K562 (cell line): ENCODE measurements at regions not wholly inside any gene's neighbourhood (a gene's known extent, or its start where the extent isn't known, plus 50 kb on each side); places are given as distances from the start of the nearest gene placed in this dataset.

Experiments
- ATAC-seq: fragments of 200-7000 bp; cut with Tn5 transposase; 3 replicates; pipeline ENCODE4 v1.9.1; 2020; ENCODE audit warnings: moderate library complexity
- BruUV-seq: library from RNA; stranded (reverse); fragments of 400-500 nt; replicated peaks from 2 replicates; lab custom pipeline; 2021; lab: Mats Ljungman, UMichigan
- CTCF ChIA-PET: fragments of 300-600 bp; formaldehyde crosslinking; extraction: SDS; loops from one replicate; lab custom pipeline; 2021; ENCODE audit warnings: low intra/inter-chr PET ratio; lab: Yijun Ruan, JAX
- POLR2A ChIA-PET: fragments of 300-600, 350-650 bp; sonication (Branson Sonifier 250); formaldehyde crosslinking; extraction: SDS; loops from one replicate; lab custom pipeline; 2021; ENCODE audit warnings: antibody characterized with exemption, inconsistent platforms; lab: Yijun Ruan, JAX
- DNase-seq, 4 experiments: peaks; one replicate each; pipeline versions ENCODE4 v3.0.0 to v3.0.0-alpha.2; 2011 to 2018; ENCODE audit warnings: low spot score in 3 of 4, mixed read lengths in 3 of 4; ENCODE audit errors: extremely low read depth in 1 of 4
- FAIRE-seq: peaks from 2 replicates; lab custom pipeline; 2011; peaks lifted over from hg19 to GRCh38; lab: Jason Lieb, UNC
- H2AFZ ChIP-seq: 2 replicates; pipeline ENCODE4 v1.6.0; 2011; ENCODE audit warnings: low read depth, low read length, control low read depth, inconsistent platforms
- H3K27ac ChIP-seq: fragments of 200-600 bp; 3 replicates; pipeline ENCODE4 v1.8.0; 2011; ENCODE audit warnings: low read depth, mild to moderate bottlenecking, control low read depth, inconsistent platforms, low read length, moderate library complexity, mixed read lengths; ENCODE audit errors: extremely low read depth
- H3K27me3 ChIP-seq, 2 experiments: fragments of 300-600 bp in 1 of 2; 2 replicates in 1 of 2; 3 replicates in 1 of 2; pipeline versions ENCODE4 v1.6.0 to v1.8.0; 2011; ENCODE audit warnings: inconsistent platforms in 2 of 2, low read length in 2 of 2, mild to moderate bottlenecking in 1 of 2, mixed read lengths in 1 of 2, moderate library complexity in 1 of 2; ENCODE audit not compliant: control insufficient read depth in 2 of 2, insufficient read depth in 2 of 2
- H3K36me3 ChIP-seq: fragments of 300-600 bp; 3 replicates; pipeline ENCODE4 v1.8.0; 2011; ENCODE audit warnings: mild to moderate bottlenecking, low read length, inconsistent platforms; ENCODE audit not compliant: control insufficient read depth, insufficient read depth
- H3K4me1 ChIP-seq, 2 experiments: fragments of 200-600 bp in 1 of 2; replicated peaks in 1 of 2; 2 replicates in 1 of 2; 3 replicates in 1 of 2; pipeline versions ENCODE4 v1.5.1 to v1.8.0; 2011; ENCODE audit warnings: inconsistent platforms in 2 of 2, low read length in 2 of 2, mild to moderate bottlenecking in 1 of 2, mixed read lengths in 1 of 2, moderate library complexity in 1 of 2; ENCODE audit not compliant: control insufficient read depth in 2 of 2, insufficient read depth in 2 of 2
- H3K4me2 ChIP-seq: 2 replicates; pipeline ENCODE4 v1.6.1; 2011; ENCODE audit warnings: low read length, control low read depth, inconsistent platforms, mixed read lengths; ENCODE audit not compliant: insufficient read depth
- H3K4me3 ChIP-seq: fragments of 200-600 bp; sonication (generic), shearing (Covaris generic); 2 replicates; pipeline ENCODE4 v1.5.1; 2016; ENCODE audit warnings: control low read depth, inconsistent platforms
- H3K79me2 ChIP-seq: fragments of 200-600 bp; 3 replicates; pipeline ENCODE4 v1.8.0; 2011; ENCODE audit warnings: low read length, inconsistent platforms; ENCODE audit not compliant: control insufficient read depth, insufficient read depth
- H3K9ac ChIP-seq, 2 experiments: 2 replicates each; pipeline versions ENCODE4 v1.6.0 to v1.6.1; 2011; ENCODE audit warnings: low read depth in 2 of 2, low read length in 2 of 2, control low read depth in 1 of 2, inconsistent platforms in 1 of 2, mild to moderate bottlenecking in 1 of 2, mixed read lengths in 1 of 2; ENCODE audit not compliant: insufficient read depth in 1 of 2
- H3K9me1 ChIP-seq: one replicate; pipeline ENCODE4 v1.6.0; 2011; ENCODE audit warnings: inconsistent platforms, mild to moderate bottlenecking, low read length, moderate library complexity; ENCODE audit not compliant: control insufficient read depth, insufficient read depth
- H3K9me3 ChIP-seq: replicated peaks from 2 replicates; pipeline ENCODE4 v1.5.1; 2011; ENCODE audit warnings: low read depth, low read length, inconsistent platforms; ENCODE audit not compliant: control insufficient read depth, insufficient read depth
- H4K20me1 ChIP-seq: replicated peaks from 2 replicates; pipeline ENCODE4 v1.6.1; 2011; ENCODE audit warnings: low read length, inconsistent platforms, mixed read lengths; ENCODE audit not compliant: control insufficient read depth, insufficient read depth
- FIP1L1 ChIP-seq: fragments of 200-400 bp; formaldehyde crosslinking; IDR thresholded peaks from 2 replicates; pipeline ENCODE4 v1.6.1; 2018; ENCODE audit warnings: mild to moderate bottlenecking, low read depth, low read length; ENCODE audit not compliant: poor library complexity, severe bottlenecking
- HDAC3 ChIP-seq: fragments of 450-650 bp; IDR thresholded peaks from 2 replicates; pipeline ENCODE4 v1.6.1; 2018; ENCODE audit warnings: borderline replicate concordance, mild to moderate bottlenecking, moderate library complexity; ENCODE audit not compliant: partially characterized antibody
- PHF21A ChIP-seq: fragments of 450-650 bp; IDR thresholded peaks from 2 replicates; pipeline ENCODE4 v1.6.1; 2017; ENCODE audit warnings: low read depth, borderline replicate concordance
- TARDBP ChIP-seq: fragments of 450-650 bp; IDR thresholded peaks from 2 replicates; pipeline ENCODE4 v1.6.1; 2016
- ZZZ3 ChIP-seq: fragments of 450-650 bp; IDR thresholded peaks from 2 replicates; pipeline ENCODE4 v1.6.1; 2016; ENCODE audit warnings: antibody characterized with exemption, mild to moderate bottlenecking, moderate library complexity
- WGBS: fragments of 100-300 bp; shearing (Covaris generic); methylation state at CpG from one replicate; pipeline ENCODE4 v1.1.6; 2016; ENCODE audit warnings: low coverage, mixed read lengths; ENCODE audit not compliant: insufficient coverage; ENCODE audit errors: missing lambda C conversion rate; 5-methylcytosine and 5-hydroxymethylcytosine counted together
- in situ Hi-C: fragments of 300-500 bp; cut with MboI; formaldehyde crosslinking; loops from 4 replicates; pipeline ENCODE4 v1.15.0; 2018; ENCODE audit warnings: inconsistent platforms, mixed read lengths
- intact Hi-C: fragments of 100-400 bp; cut with micrococcal nuclease; formaldehyde crosslinking; loops from 2 replicates; pipeline ENCODE4 v1.14.2; 2022
- TF ChIP-seq, protein P1 (sequence below), 2 experiments: fragments of 450-650 bp; formaldehyde crosslinking in 1 of 2; IDR thresholded peaks; 2 replicates each; pipeline versions ENCODE4 v1.4.0 to v1.6.1; 2014 to 2020; ENCODE audit warnings: mild to moderate bottlenecking in 2 of 2, borderline replicate concordance in 1 of 2, low read depth in 1 of 2
- TF ChIP-seq, protein P2 (sequence below): fragments of 250-450 bp; sonication (Bioruptor Pico); IDR thresholded peaks from 2 replicates; pipeline ENCODE4 v1.8.0; 2021; ENCODE audit warnings: mild to moderate bottlenecking, moderate library complexity
- TF ChIP-seq, protein P3 (sequence below): fragments of 250-450 bp; sonication (Bioruptor Pico); IDR thresholded peaks from 2 replicates; pipeline ENCODE4 v1.5.0; 2021; ENCODE audit warnings: mild to moderate bottlenecking, moderate library complexity

DNA sequence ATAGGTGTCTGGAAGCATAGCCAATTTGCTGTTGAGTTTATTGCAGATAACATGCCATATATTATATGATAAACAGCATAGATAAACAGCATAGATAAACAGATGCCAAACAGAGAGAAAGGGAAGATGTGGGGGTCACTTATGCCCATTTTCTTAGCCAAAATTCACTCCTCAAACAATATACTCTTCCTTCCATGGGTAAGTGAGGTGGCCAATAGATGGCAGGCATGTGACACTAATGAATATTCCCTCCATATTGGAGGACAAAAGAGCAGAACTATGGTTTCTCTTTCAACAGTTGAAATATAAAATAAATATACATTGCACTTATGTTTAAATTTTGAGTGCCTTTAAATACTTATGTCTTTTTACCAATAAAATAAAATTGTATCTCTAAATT is 1212.8 kb downstream of the REEP3 start (continued):
- TF ChIP-seq, protein P1, sequence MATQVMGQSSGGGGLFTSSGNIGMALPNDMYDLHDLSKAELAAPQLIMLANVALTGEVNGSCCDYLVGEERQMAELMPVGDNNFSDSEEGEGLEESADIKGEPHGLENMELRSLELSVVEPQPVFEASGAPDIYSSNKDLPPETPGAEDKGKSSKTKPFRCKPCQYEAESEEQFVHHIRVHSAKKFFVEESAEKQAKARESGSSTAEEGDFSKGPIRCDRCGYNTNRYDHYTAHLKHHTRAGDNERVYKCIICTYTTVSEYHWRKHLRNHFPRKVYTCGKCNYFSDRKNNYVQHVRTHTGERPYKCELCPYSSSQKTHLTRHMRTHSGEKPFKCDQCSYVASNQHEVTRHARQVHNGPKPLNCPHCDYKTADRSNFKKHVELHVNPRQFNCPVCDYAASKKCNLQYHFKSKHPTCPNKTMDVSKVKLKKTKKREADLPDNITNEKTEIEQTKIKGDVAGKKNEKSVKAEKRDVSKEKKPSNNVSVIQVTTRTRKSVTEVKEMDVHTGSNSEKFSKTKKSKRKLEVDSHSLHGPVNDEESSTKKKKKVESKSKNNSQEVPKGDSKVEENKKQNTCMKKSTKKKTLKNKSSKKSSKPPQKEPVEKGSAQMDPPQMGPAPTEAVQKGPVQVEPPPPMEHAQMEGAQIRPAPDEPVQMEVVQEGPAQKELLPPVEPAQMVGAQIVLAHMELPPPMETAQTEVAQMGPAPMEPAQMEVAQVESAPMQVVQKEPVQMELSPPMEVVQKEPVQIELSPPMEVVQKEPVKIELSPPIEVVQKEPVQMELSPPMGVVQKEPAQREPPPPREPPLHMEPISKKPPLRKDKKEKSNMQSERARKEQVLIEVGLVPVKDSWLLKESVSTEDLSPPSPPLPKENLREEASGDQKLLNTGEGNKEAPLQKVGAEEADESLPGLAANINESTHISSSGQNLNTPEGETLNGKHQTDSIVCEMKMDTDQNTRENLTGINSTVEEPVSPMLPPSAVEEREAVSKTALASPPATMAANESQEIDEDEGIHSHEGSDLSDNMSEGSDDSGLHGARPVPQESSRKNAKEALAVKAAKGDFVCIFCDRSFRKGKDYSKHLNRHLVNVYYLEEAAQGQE (IDR thresholded peaks at IDR 0.05; ENCODE audit: borderline replicate concordance) = peak; percentile 18; the same call in 1 of the 2 replicates
- TF ChIP-seq, protein P1 (CRISPR knock-in tag; IDR thresholded peaks at IDR 0.05; ENCODE audit: low read depth) = no peak

DNA sequence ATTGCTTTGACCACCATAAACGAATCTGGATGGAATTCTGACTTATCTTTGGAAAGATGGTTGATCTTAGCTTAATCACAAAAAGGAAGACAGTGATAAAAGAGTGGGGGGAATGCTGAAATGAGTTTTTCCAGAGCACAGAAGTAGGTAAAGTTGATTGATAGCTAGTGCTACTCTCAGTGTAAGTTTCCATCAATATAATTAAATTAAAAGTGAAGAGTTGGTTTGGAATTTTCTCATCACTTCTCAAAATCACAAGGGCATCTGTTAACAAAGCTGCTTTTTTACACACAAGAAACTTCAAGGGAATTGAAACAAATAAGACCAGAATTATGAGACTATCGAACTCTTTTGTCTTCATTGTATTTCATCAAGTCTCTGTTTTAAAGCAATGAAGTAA is 1217.3 kb downstream of the REEP3 start:
- FAIRE-seq (no peak), DNase-seq (no peak), ATAC-seq (no peak)
- no peak overlapping the region for H3K9ac ChIP-seq
- no peak overlapping the region for H3K27ac ChIP-seq
- no peaks in the 10 kb centered on the region for H3K36me3 ChIP-seq
- H3K79me2 ChIP-seq = no peaks in the 10 kb centered on the region
- no peak overlapping the region for H2AFZ ChIP-seq
- H3K9me3 ChIP-seq = no peaks in the 10 kb centered on the region; the same call in 1 of the 2 replicates
- no peak overlapping the region for H3K4me2 ChIP-seq
- ChIA-PET CTCF (no interaction called here), POLR2A (no interaction called here)
- H3K4me3 ChIP-seq = no peak overlapping the region
- intact Hi-C loops = no loop called here
- 0% methylated on average over 2 of the region's 2 CpGs for WGBS
- BruUV-seq = no TSS peak
- H3K9me1 ChIP-seq = no peaks in the 10 kb centered on the region
- no peaks in the 10 kb centered on the region for H4K20me1 ChIP-seq
- H3K27me3 ChIP-seq = no peaks in the 10 kb centered on the region
- in situ Hi-C loops = no loop called here
- no peaks in the 10 kb centered on the region for H3K4me1 ChIP-seq
- TF ChIP-seq HDAC3 (no peak), TARDBP (no peak), FIP1L1 (no peak), ZZZ3 (no peak), PHF21A (no peak)
- TF ChIP-seq, protein P2, sequence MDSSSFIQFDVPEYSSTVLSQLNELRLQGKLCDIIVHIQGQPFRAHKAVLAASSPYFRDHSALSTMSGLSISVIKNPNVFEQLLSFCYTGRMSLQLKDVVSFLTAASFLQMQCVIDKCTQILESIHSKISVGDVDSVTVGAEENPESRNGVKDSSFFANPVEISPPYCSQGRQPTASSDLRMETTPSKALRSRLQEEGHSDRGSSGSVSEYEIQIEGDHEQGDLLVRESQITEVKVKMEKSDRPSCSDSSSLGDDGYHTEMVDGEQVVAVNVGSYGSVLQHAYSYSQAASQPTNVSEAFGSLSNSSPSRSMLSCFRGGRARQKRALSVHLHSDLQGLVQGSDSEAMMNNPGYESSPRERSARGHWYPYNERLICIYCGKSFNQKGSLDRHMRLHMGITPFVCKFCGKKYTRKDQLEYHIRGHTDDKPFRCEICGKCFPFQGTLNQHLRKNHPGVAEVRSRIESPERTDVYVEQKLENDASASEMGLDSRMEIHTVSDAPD (CRISPR knock-in tag) = no peak
- TF ChIP-seq, protein P3, sequence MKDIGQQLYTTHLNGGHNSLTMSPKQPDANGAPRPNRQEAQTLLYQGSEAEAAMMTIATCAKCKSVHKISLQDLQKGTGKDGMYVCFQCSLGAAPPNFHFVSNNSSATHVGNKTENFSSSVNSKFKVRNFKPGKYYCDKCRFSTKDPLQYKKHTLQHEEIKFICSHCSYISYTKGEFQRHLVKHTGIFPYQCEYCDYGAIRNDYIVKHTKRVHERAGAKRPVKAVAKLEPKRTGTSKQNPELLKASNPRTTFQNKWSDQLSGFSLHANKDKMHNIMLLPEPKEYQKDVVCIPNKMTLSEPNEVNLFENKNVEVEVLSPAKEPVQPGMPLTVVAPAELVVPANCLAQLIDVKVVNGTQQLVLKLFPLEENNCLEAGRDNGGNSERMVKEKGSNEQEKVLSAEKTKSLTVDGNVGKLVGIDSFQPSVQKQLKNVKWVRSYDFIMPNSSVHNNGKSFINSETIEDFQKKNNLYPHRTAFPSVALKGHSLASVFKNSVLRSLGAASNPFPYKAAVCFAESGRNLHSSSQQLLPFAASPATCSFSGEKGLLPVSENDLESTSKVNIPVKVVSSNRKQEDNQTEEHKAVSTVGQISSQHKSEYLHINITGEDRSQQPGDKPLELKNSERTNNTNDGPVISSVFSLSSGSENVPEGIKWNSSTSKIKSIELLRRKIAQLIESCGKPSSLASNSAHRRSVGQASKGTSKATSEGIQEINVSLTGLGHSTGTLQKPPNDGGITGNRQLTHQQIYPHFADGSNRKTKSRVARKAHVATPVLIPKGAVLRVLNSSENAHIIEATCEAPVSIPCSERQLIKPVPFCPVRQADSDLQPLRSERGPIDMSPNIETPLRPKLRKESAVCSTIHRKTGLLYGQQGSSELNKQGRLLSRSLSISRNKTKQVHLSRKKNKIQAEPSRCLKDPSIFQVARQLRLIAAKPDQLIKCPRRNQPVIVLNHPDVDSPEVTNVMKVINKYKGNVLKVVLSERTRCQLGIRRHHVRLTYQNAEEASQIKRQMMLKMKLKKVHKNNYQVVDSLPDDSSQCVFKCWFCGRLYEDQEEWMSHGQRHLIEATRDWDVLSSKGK = no peak
